GM18873 (cell line): ENCODE measurements at regions not wholly inside any gene's neighbourhood (a gene's known extent, or its start where the extent isn't known, plus 50 kb on each side); places are given as distances from the start of the nearest gene placed in this dataset.

ENCODE experiments used
- ATAC-seq: cut with Tn5 transposase; IDR thresholded peaks from one replicate; pipeline ENCODE4 v1.9.1; 2021; ENCODE audit warnings: mild to moderate bottlenecking, moderate library complexity, moderate number of reproducible peaks; ENCODE audit not compliant: unreplicated experiment, low FRiP score

- ATAC-seq, result no peak
These were observed 85.6 kb upstream of the FMN2 start for GRCh38 chr1:240005997-240006650.

DNA sequence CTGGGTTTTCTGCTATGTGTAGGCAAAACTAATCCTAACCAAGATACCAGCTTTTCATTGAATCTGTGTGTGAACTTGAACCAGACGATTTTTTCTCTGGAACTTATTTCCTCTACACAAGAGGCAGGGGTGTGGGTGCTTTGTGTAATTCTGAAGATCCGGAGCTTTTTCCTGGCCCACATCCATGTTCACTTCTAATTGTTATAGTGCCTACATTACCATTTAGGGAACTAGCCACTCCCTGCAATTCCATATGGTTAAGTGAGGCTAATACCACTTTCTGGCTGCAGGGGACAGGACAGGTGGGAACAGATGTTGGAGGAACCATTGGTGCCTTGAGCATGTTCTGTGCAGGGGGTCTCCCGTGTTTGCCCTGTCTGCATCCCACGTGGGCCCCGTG lies 83.4 kb upstream of the FMN2 start:
- no peak for ATAC-seq

GRCh38 chr1:240014051-240014450 lies 77.6 kb upstream of the FMN2 start:
- ATAC-seq, result no peak

- ATAC-seq, result no peak
These were observed 73.1 kb upstream of the FMN2 start for GRCh38 chr1:240018617-240019016.

GRCh38 chr1:240019524-240019923 lies 72.2 kb upstream of the FMN2 start:
- ATAC-seq, result no peak

GRCh38 chr1:240020871-240021270 lies 70.8 kb upstream of the FMN2 start:
- ATAC-seq, result no peak

DNA sequence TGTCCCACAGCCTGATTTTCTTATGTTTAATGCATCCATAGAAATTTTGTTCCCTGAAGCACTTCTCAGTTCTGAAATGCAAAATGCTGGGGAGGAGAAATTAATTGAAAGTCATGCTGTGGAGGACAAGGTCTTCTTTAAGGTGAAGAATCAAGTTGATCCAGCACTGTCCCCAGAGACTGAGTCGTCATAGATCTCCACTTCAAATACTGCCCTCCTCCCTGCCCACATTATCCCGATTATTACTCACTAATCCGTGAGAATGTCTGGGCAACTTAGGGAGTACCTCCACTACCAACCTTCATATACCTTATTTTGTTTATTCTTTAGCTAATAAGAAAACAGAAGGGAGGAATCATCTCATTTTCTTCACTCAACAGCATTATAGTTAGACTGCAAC lies 70.0 kb upstream of the FMN2 start:
- ATAC-seq, result no peak

- no peak for ATAC-seq
These were observed 64.6 kb upstream of the FMN2 start for GRCh38 chr1:240027059-240027462.

GRCh38 chr1:240029418-240029817 lies 62.3 kb upstream of the FMN2 start:
- no peak for ATAC-seq

- ATAC-seq, result no peak
These were observed 61.4 kb upstream of the FMN2 start for GRCh38 chr1:240030236-240030635.

DNA sequence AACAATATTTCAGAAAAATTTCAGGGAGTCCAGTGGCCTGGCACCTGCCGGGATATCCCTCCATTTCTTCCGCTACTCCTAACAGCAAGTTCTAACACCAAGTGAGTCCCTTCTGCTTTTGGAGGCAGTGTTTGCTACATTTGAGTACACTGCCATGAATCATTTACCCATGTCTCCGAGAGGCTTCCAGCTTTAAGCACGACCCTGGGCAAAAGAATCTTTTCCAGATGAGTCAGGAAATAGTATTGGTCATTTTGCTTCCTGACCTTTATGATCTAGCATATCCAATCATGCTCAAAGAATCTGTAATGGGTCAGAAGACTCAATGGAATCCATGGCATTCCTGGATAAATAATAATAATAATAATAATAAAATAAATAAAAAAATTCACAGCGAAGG lies 60.7 kb upstream of the FMN2 start:
- ATAC-seq, result no peak

GRCh38 chr1:240031414-240031813 lies 60.3 kb upstream of the FMN2 start:
- ATAC-seq, result no peak

DNA sequence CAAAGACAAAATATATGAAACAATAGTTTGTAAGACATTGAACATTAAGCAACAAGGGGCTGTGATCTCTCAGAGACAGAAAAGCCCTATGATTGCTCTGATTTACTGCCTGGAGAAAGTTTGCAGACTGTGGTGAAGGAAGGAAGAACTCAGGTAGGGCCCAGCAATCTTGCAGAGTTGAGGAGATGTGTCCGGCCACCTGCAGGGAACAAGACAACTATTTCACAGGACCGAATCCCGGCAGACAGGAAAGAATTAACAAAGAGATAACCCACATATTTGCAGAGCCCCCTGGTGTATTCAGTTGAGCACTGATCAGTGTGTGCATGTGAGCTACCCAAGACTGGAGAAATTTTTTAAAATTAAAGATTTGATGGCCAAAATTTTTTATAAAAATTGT lies 58.3 kb upstream of the FMN2 start:
- no peak for ATAC-seq

DNA sequence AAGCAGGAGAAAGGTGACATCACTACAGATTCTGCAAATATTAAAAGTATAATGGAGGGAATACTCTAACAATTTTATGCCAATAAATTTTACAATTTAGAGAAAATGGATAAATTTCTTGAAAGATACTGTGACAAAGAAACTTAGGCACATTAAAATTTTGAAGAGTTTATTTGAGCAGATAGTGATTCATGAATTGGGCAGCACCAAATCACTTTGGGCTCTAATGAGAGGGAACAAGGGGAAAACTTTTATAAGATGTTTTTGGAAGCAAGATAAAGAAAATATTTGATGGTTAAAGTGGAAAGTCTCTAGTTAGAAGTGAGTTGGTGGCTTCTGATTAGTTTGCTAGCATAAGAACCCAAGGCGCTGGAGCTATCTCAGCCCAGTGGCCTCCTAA lies 55.2 kb upstream of the FMN2 start:
- ATAC-seq, result no peak
